ENCODE measurements at regions not wholly inside any gene's neighbourhood (a gene's known extent, or its start where the extent isn't known, plus 50 kb on each side); places are given as distances from the start of the nearest gene placed in this dataset.

DNA sequence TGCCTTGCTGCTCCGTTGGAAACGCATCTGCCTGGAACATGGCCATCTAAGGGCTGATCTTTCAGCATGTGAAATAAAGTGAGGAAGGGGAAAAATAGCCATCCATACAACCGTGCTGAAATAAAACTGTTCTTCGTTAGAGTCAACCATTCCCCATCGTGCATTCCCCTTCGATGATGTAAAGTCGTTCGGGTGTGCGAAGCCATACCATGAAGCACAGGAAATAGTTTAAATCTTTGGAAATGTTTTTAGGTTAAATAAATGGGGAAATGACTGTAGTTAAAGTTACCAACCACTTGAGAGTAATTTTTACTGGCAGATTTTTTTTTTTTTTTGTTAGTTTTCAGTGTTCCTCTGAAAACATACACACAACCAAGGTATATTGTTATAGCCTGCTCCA lies 302.5 kb downstream of the SH3GL2 start:
- no peak for TF ChIP-seq EZH2phosphoT487 (conservative IDR thresholded peaks at IDR 0.05; ENCODE audit: low read length)
- TF ChIP-seq, protein P1, sequence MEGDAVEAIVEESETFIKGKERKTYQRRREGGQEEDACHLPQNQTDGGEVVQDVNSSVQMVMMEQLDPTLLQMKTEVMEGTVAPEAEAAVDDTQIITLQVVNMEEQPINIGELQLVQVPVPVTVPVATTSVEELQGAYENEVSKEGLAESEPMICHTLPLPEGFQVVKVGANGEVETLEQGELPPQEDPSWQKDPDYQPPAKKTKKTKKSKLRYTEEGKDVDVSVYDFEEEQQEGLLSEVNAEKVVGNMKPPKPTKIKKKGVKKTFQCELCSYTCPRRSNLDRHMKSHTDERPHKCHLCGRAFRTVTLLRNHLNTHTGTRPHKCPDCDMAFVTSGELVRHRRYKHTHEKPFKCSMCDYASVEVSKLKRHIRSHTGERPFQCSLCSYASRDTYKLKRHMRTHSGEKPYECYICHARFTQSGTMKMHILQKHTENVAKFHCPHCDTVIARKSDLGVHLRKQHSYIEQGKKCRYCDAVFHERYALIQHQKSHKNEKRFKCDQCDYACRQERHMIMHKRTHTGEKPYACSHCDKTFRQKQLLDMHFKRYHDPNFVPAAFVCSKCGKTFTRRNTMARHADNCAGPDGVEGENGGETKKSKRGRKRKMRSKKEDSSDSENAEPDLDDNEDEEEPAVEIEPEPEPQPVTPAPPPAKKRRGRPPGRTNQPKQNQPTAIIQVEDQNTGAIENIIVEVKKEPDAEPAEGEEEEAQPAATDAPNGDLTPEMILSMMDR (IDR thresholded peaks at IDR 0.05; ENCODE audit: insufficient read depth, low read length, poor library complexity, severe bottlenecking) = no peak

All from SU-DHL-6 (cell line).